Smooth muscle cell (in vitro differentiated cells): ENCODE measurements at regions not wholly inside any gene's neighbourhood (a gene's known extent, or its start where the extent isn't known, plus 50 kb on each side); places are given as distances from the start of the nearest gene placed in this dataset.
"Not testable (repeated sequence)": the region's sequence is repeated elsewhere in the genome, so short reads cannot be mapped to it uniquely, and the experiment has no call there.

Experiments used
- DNase-seq: peaks from one replicate; lab custom pipeline; 2025; ENCODE audit not compliant: unreplicated experiment; lab: John Stamatoyannopoulos, UW
- H2AFZ ChIP-seq: fragments of 200-600 bp; sonication (generic); 2 replicates; pipeline ENCODE4 v1.6.0; 2016; ENCODE audit warnings: antibody characterized with exemption, low read depth, mild to moderate bottlenecking
- H3F3A ChIP-seq: fragments of 200-600 bp; sonication (generic); 2 replicates; pipeline ENCODE4 v1.6.0; 2017; ENCODE audit warnings: antibody characterized with exemption, low read depth
- H3K27ac ChIP-seq: fragments of 200-600 bp; sonication (generic); 2 replicates; pipeline ENCODE4 v1.5.1; 2016; ENCODE audit warnings: low read depth, mild to moderate bottlenecking
- H3K27me3 ChIP-seq: fragments of 200-600 bp; sonication (generic); 2 replicates; pipeline ENCODE4 v1.6.1; 2016; ENCODE audit warnings: low read depth, mild to moderate bottlenecking
- H3K36me3 ChIP-seq: fragments of 200-600 bp; sonication (generic); 2 replicates; pipeline ENCODE4 v1.5.1; 2016; ENCODE audit warnings: low read depth
- H3K4me1 ChIP-seq: fragments of 200-600 bp; sonication (generic); 2 replicates; pipeline ENCODE4 v1.5.1; 2016; ENCODE audit warnings: low read depth
- H3K4me2 ChIP-seq: fragments of 200-600 bp; sonication (generic); 2 replicates; pipeline ENCODE4 v1.6.0; 2016; ENCODE audit warnings: mild to moderate bottlenecking
- H3K4me3 ChIP-seq: fragments of 200-600 bp; sonication (generic); 2 replicates; pipeline ENCODE4 v1.5.1; 2016; ENCODE audit warnings: mild to moderate bottlenecking
- H3K79me2 ChIP-seq: fragments of 200-600 bp; sonication (generic); 2 replicates; pipeline ENCODE4 v1.6.0; 2016; ENCODE audit warnings: low read depth, mild to moderate bottlenecking
- H3K9ac ChIP-seq: fragments of 200-600 bp; sonication (generic); 2 replicates; pipeline ENCODE4 v1.6.0; 2016; ENCODE audit warnings: low read depth
- H3K9me3 ChIP-seq: fragments of 200-600 bp; sonication (generic); replicated peaks from 2 replicates; pipeline ENCODE4 v1.5.1; 2016; ENCODE audit warnings: low read depth
- H4K20me1 ChIP-seq: fragments of 200-600 bp; sonication (generic); 2 replicates; pipeline ENCODE4 v1.6.0; 2016; ENCODE audit warnings: low read depth
- CTCF ChIP-seq: fragments of 200-600 bp; sonication (generic); IDR thresholded peaks from 2 replicates; pipeline ENCODE4 v1.5.1; 2017; ENCODE audit warnings: borderline replicate concordance, mild to moderate bottlenecking, antibody characterized with exemption; ENCODE audit not compliant: insufficient read depth, poor library complexity, severe bottlenecking
- WGBS: methylation state at CpG from one replicate; pipeline ENCODE4 v1.1.7; 2016; ENCODE audit warnings: low lambda C conversion rate; 5-methylcytosine and 5-hydroxymethylcytosine counted together

- no peak for TF ChIP-seq CTCF
- Histone ChIP-seq H4K20me1 (no peaks in the 10 kb centered on the region), H3K79me2 (no peaks in the 10 kb centered on the region), H3K4me3 (no peak overlapping the region), H3K4me1 (no peaks in the 10 kb centered on the region), H3K9me3 (no peaks in the 10 kb centered on the region), H2AFZ (no peak overlapping the region), H3K27me3 (no peaks in the 10 kb centered on the region), H3K9ac (no peak overlapping the region), H3K36me3 (no peaks in the 10 kb centered on the region), H3K27ac (no peak overlapping the region), H3K4me2 (no peak overlapping the region), H3F3A (no peaks in the 10 kb centered on the region)
- 91% methylated on average over 3 of the region's 3 CpGs for WGBS
- no peak for DNase-seq
Observed at GRCh38 chr2:38243186-38243880, 133.7 kb downstream of the ATL2 start.

- Histone ChIP-seq H3K4me3 (no peak overlapping the region), H4K20me1 (no peaks in the 10 kb centered on the region), H3F3A (no peaks in the 10 kb centered on the region), H3K4me1 (no peaks in the 10 kb centered on the region), H3K4me2 (no peak overlapping the region), H3K27ac (no peak overlapping the region), H3K36me3 (no peaks in the 10 kb centered on the region), H3K9me3 (no peaks in the 10 kb centered on the region), H2AFZ (no peak overlapping the region), H3K79me2 (no peaks in the 10 kb centered on the region), H3K27me3 (no peaks in the 10 kb centered on the region), H3K9ac (no peak overlapping the region)
- TF ChIP-seq CTCF: no peak
- WGBS: 93% methylated on average over 10 of the region's 10 CpGs
- no peak for DNase-seq
Observed at GRCh38 chr2:38239452-38239851, 137.6 kb downstream of the ATL2 start.

GRCh38 chr2:38238705-38239104, 138.4 kb downstream of the ATL2 start:
- not testable (repeated sequence) for H3K27ac ChIP-seq, DNase-seq, H3K9me3 ChIP-seq, H3K27me3 ChIP-seq, H3F3A ChIP-seq, H2AFZ ChIP-seq, H4K20me1 ChIP-seq, H3K4me3 ChIP-seq, H3K79me2 ChIP-seq, H3K4me2 ChIP-seq, H3K36me3 ChIP-seq, H3K4me1 ChIP-seq, H3K9ac ChIP-seq
- 98% methylated on average over 5 of the region's 5 CpGs for WGBS

GRCh38 chr2:38237311-38237710, 139.8 kb downstream of the ATL2 start:
- no peak overlapping the region for H2AFZ ChIP-seq
- DNase-seq: no peak
- H3F3A ChIP-seq: no peaks in the 10 kb centered on the region
- no peaks in the 10 kb centered on the region for H3K9me3 ChIP-seq
- no peaks in the 10 kb centered on the region for H4K20me1 ChIP-seq
- H3K27me3 ChIP-seq: no peaks in the 10 kb centered on the region
- H3K79me2 ChIP-seq: no peaks in the 10 kb centered on the region
- no peak overlapping the region for H3K27ac ChIP-seq
- no peaks in the 10 kb centered on the region for H3K4me1 ChIP-seq
- TF ChIP-seq CTCF: no peak
- no peak overlapping the region for H3K9ac ChIP-seq
- H3K4me2 ChIP-seq: no peak overlapping the region
- no peaks in the 10 kb centered on the region for H3K36me3 ChIP-seq
- no peak overlapping the region for H3K4me3 ChIP-seq
- 85% methylated on average over 2 of the region's 2 CpGs for WGBS
